ENCODE measurements at regions not wholly inside any gene's neighbourhood (a gene's known extent, or its start where the extent isn't known, plus 50 kb on each side); places are given as distances from the start of the nearest gene placed in this dataset.

DNA sequence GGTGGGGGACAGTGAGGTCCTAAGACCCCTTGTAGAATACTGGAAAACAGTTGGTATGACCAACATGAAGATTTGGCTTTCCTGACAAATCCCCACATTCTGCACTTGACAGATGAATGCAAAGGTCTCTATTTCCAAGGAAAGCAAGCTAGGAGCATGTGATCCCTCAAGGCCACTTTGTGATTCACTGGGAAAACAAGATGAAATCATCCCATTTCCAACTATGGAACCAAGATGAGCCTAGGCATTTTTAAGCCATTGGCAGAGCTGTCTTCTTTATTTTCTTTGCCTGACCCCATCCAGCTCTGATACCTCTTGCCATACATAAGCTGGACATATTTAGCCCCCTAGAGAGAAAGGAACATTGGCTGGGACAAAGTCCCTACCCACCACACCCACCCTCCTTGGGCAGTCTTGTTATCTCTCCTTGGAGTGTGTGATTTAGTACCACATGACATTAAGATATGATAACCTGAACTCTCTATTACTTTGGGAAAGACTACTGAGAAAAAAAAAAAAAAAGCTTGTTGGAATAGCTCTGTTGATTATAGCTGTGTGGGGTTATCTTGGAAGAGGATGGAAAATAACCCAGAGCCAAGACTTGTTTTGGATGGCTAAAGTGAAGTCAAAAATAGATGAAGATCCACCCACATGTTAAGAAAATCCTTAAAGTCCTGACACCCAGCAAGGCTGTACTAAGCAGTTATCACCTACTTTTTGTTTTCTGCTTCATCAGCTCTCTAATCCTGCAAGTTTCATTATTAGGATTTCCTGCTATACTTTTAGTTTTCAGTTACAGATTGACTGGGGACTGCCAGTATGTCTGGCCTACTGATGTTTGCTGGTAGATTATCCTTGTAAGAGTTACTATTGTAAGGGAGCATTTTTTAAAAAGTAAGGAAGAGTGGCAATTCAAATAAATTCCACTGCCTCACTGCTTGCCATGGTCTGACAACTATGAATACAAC is 90.1 kb upstream of the PREP start:
- no peak for TF ChIP-seq POLR2A (IDR thresholded peaks at IDR 0.05; ENCODE audit: extremely low read depth, insufficient read length)
- TF ChIP-seq, protein P1, sequence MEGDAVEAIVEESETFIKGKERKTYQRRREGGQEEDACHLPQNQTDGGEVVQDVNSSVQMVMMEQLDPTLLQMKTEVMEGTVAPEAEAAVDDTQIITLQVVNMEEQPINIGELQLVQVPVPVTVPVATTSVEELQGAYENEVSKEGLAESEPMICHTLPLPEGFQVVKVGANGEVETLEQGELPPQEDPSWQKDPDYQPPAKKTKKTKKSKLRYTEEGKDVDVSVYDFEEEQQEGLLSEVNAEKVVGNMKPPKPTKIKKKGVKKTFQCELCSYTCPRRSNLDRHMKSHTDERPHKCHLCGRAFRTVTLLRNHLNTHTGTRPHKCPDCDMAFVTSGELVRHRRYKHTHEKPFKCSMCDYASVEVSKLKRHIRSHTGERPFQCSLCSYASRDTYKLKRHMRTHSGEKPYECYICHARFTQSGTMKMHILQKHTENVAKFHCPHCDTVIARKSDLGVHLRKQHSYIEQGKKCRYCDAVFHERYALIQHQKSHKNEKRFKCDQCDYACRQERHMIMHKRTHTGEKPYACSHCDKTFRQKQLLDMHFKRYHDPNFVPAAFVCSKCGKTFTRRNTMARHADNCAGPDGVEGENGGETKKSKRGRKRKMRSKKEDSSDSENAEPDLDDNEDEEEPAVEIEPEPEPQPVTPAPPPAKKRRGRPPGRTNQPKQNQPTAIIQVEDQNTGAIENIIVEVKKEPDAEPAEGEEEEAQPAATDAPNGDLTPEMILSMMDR (IDR thresholded peaks at IDR 0.05; ENCODE audit: low read depth, low read length), result no peak
